H9 (cell line): ENCODE measurements at regions not wholly inside any gene's neighbourhood (a gene's known extent, or its start where the extent isn't known, plus 50 kb on each side); places are given as distances from the start of the nearest gene placed in this dataset.

Experiments used
- DNase-seq: peaks from one replicate; pipeline ENCODE4 v3.0.0-alpha.2; 2017
- H2AFZ ChIP-seq: one replicate; pipeline ENCODE4 v1.6.1; 2013; ENCODE audit warnings: mild to moderate bottlenecking, low read length, control low read depth, moderate library complexity
- H2AK5ac ChIP-seq: 2 replicates; pipeline ENCODE4 v1.6.1; 2013; ENCODE audit warnings: low read length, control low read depth, mixed read lengths; ENCODE audit not compliant: insufficient read length
- H2BK120ac ChIP-seq: one replicate; pipeline ENCODE4 v1.6.1; 2013; ENCODE audit warnings: low read depth, mild to moderate bottlenecking, low read length, control low read depth, inconsistent platforms; ENCODE audit not compliant: poor library complexity, severe bottlenecking
- H2BK12ac ChIP-seq: 2 replicates; pipeline ENCODE4 v1.6.1; 2013; ENCODE audit warnings: low read length, control low read depth, mixed read lengths, low read depth; ENCODE audit not compliant: insufficient read length
- H2BK15ac ChIP-seq: 2 replicates; pipeline ENCODE4 v1.6.1; 2013; ENCODE audit warnings: low read depth, low read length, control low read depth
- H2BK20ac ChIP-seq: one replicate; pipeline ENCODE4 v1.6.1; 2013; ENCODE audit warnings: low read depth, mild to moderate bottlenecking, low read length, control low read depth, inconsistent platforms; ENCODE audit not compliant: poor library complexity, severe bottlenecking
- H2BK5ac ChIP-seq: 2 replicates; pipeline ENCODE4 v1.6.1; 2013; ENCODE audit warnings: low read length, control low read depth, mixed read lengths; ENCODE audit not compliant: insufficient read length
- H3K14ac ChIP-seq: 2 replicates; pipeline ENCODE4 v1.6.1; 2013; ENCODE audit warnings: low read length, control low read depth; ENCODE audit not compliant: insufficient read depth
- H3K18ac ChIP-seq: 2 replicates; pipeline ENCODE4 v1.6.1; 2013; ENCODE audit warnings: low read depth, mild to moderate bottlenecking, mixed read lengths, low read length, control low read depth; ENCODE audit not compliant: insufficient read length
- H3K23ac ChIP-seq: 2 replicates; pipeline ENCODE4 v1.6.1; 2013; ENCODE audit warnings: low read length, control low read depth, mixed read lengths, low read depth; ENCODE audit not compliant: insufficient read length
- H3K23me2 ChIP-seq: 2 replicates; pipeline ENCODE4 v1.6.1; 2013; ENCODE audit warnings: low read depth, mild to moderate bottlenecking, mixed read lengths, low read length, control low read depth; ENCODE audit not compliant: insufficient read length, poor library complexity, severe bottlenecking
- H3K27ac ChIP-seq: 2 replicates; pipeline ENCODE4 v1.5.1; 2013; ENCODE audit warnings: low read length, control low read depth, mixed read lengths, low read depth; ENCODE audit not compliant: insufficient read length
- H3K27me3 ChIP-seq: 2 replicates; pipeline ENCODE4 v1.6.1; 2013; ENCODE audit warnings: low read length, control low read depth, inconsistent platforms; ENCODE audit not compliant: insufficient read depth
- H3K4ac ChIP-seq: 2 replicates; pipeline ENCODE4 v1.6.1; 2013; ENCODE audit warnings: low read depth, mild to moderate bottlenecking, control low read depth, inconsistent platforms, low read length, moderate library complexity
- H3K4me1 ChIP-seq: 2 replicates; pipeline ENCODE4 v1.6.1; 2013; ENCODE audit warnings: low read length, control low read depth, inconsistent platforms; ENCODE audit not compliant: insufficient read depth
- H3K4me2 ChIP-seq: 2 replicates; pipeline ENCODE4 v1.6.1; 2013; ENCODE audit warnings: low read length, control low read depth, mixed read lengths; ENCODE audit not compliant: insufficient read length, insufficient read depth
- H3K56ac ChIP-seq: 2 replicates; pipeline ENCODE4 v1.6.1; 2013; ENCODE audit warnings: low read depth, mild to moderate bottlenecking, mixed read lengths, low read length, control low read depth; ENCODE audit not compliant: insufficient read length
- H3K79me1 ChIP-seq: 2 replicates; pipeline ENCODE4 v1.6.1; 2013; ENCODE audit warnings: low read depth, mild to moderate bottlenecking, moderate library complexity, low read length, control low read depth, inconsistent platforms; ENCODE audit not compliant: insufficient read depth, poor library complexity, severe bottlenecking
- H3K79me2 ChIP-seq: 2 replicates; pipeline ENCODE4 v1.6.1; 2013; ENCODE audit warnings: low read length, control low read depth, inconsistent platforms; ENCODE audit not compliant: insufficient read depth
- H3K9ac ChIP-seq: 2 replicates; pipeline ENCODE4 v1.6.1; 2013; ENCODE audit warnings: low read length, control low read depth, mixed read lengths; ENCODE audit not compliant: insufficient read length; ENCODE audit errors: extremely low read depth
- H3K9me3 ChIP-seq: one replicate; pipeline ENCODE4 v1.6.1; 2013; ENCODE audit warnings: low read depth, low read length, inconsistent platforms; ENCODE audit not compliant: control insufficient read depth
- H3T11ph ChIP-seq: one replicate; pipeline ENCODE4 v1.6.1; 2013; ENCODE audit warnings: mild to moderate bottlenecking, low read length, control low read depth, inconsistent platforms
- H4K20me1 ChIP-seq: one replicate; pipeline ENCODE4 v1.6.1; 2013; ENCODE audit not compliant: control insufficient read depth, insufficient read length, insufficient read depth
- H4K5ac ChIP-seq: 2 replicates; pipeline ENCODE4 v1.6.1; 2013; ENCODE audit warnings: low read depth, mild to moderate bottlenecking, mixed read lengths, low read length, control low read depth; ENCODE audit not compliant: insufficient read length
- H4K8ac ChIP-seq: replicated peaks from 2 replicates; pipeline ENCODE4 v1.6.1; 2013; ENCODE audit warnings: low read length, control low read depth, mixed read lengths, low read depth; ENCODE audit not compliant: insufficient read length
- H4K91ac ChIP-seq: 2 replicates; pipeline ENCODE4 v1.6.1; 2013; ENCODE audit warnings: low read depth, mild to moderate bottlenecking, moderate library complexity, mixed read lengths, low read length, control low read depth; ENCODE audit not compliant: insufficient read length
- H3K27ac Mint-ChIP-seq, 3 experiments: 2 replicates in 2 of 3; 3 replicates in 1 of 3; pipeline ENCODE4 v1.8.0; 2020 to 2021; ENCODE audit warnings: mixed read lengths in 3 of 3, mild to moderate bottlenecking in 1 of 3, moderate library complexity in 1 of 3
- H3K27me3 Mint-ChIP-seq: 2 replicates; pipeline ENCODE4 v1.8.0; 2021; ENCODE audit warnings: low read depth, mild to moderate bottlenecking, moderate library complexity, mixed read lengths
- H3K36me3 Mint-ChIP-seq, 3 experiments: 2 replicates in 2 of 3; 3 replicates in 1 of 3; pipeline ENCODE4 v1.8.0; 2020 to 2021; ENCODE audit warnings: low read depth in 3 of 3, mixed read lengths in 3 of 3; ENCODE audit not compliant: insufficient read depth in 1 of 3
- H3K4me1 Mint-ChIP-seq, 2 experiments: 2 replicates each; pipeline ENCODE4 v1.8.0; 2020; ENCODE audit warnings: mixed read lengths in 2 of 2
- H3K4me3 Mint-ChIP-seq, 2 experiments: 2 replicates in 1 of 2; 3 replicates in 1 of 2; pipeline ENCODE4 v1.8.0; 2020 to 2021; ENCODE audit warnings: mild to moderate bottlenecking in 2 of 2, mixed read lengths in 2 of 2, moderate library complexity in 1 of 2
- H3K9me3 Mint-ChIP-seq, 2 experiments: 2 replicates in 1 of 2; 3 replicates in 1 of 2; pipeline ENCODE4 v1.8.0; 2020; ENCODE audit warnings: mild to moderate bottlenecking in 2 of 2, mixed read lengths in 2 of 2, moderate library complexity in 1 of 2
- TF ChIP-seq, protein P1 (sequence below): fragments of 200-600 bp; sonication (generic); conservative IDR thresholded peaks from 3 replicates; pipeline ENCODE4 v1.8.0; 2021; ENCODE audit warnings: antibody characterized with exemption, mild to moderate bottlenecking

DNA sequence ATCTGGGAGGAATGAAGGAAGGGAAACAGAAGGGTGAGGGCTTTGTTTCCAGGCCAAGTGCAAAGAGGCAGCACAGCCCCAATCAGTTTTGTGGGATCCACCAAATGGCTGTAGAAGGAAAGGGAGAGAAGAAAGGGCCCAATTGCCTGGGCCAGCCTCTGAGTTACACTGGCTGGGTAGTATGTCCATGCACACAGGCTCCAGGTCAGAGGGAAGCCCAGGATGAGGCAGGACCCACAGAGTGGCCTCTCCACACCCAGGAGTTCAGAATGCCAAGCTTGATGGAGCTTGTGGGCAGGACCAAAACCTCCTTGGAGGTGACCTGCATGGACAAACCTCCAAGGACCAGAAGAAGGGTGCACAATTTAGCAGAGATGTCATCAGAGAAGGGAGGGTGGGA, 178.2 kb upstream of the TSHZ3 start:
- Histone ChIP-seq H3K23me2 (no peaks in the 10 kb centered on the region), H3K56ac (no peak overlapping the region), H3T11ph (no peak overlapping the region), H3K4me1 (no peaks in the 10 kb centered on the region), H4K8ac (no peak overlapping the region), H3K9ac (no peak overlapping the region), H2AFZ (no peak overlapping the region), H2AK5ac (no peak overlapping the region), H4K91ac (no peak overlapping the region), H3K14ac (no peak overlapping the region), H3K4ac (no peak overlapping the region), H2BK20ac (no peak overlapping the region), H2BK5ac (no peak overlapping the region), H3K4me2 (no peak overlapping the region), H3K27ac (no peak overlapping the region), H3K79me2 (0 out of 2 replicates have a peak, but pooled peaks cover 1% of the 10 kb centered on the region), H4K5ac (no peak overlapping the region), H3K9me3 (no peaks in the 10 kb centered on the region), H2BK12ac (no peak overlapping the region), H4K20me1 (no peaks in the 10 kb centered on the region), H3K27me3 (no peaks in the 10 kb centered on the region), H3K23ac (no peak overlapping the region), H3K18ac (no peak overlapping the region), H3K79me1 (no peaks in the 10 kb centered on the region), H2BK120ac (no peak overlapping the region), H2BK15ac (no peak overlapping the region)
- Mint-ChIP-seq H3K4me3 (no peak overlapping the region), H3K27ac (no peak overlapping the region), H3K27me3 (no peaks in the 10 kb centered on the region), H3K36me3 (peaks cover 6 to 13% (median 6%) of the 10 kb centered on the region in 3 experiments; a peak in 5 of 7 replicates), H3K4me1 (peaks cover 8 to 10% of the 10 kb centered on the region in 2 experiments), H3K9me3 (peaks cover 11 to 15% of the 10 kb centered on the region in 2 experiments)
- TF ChIP-seq, protein P1, sequence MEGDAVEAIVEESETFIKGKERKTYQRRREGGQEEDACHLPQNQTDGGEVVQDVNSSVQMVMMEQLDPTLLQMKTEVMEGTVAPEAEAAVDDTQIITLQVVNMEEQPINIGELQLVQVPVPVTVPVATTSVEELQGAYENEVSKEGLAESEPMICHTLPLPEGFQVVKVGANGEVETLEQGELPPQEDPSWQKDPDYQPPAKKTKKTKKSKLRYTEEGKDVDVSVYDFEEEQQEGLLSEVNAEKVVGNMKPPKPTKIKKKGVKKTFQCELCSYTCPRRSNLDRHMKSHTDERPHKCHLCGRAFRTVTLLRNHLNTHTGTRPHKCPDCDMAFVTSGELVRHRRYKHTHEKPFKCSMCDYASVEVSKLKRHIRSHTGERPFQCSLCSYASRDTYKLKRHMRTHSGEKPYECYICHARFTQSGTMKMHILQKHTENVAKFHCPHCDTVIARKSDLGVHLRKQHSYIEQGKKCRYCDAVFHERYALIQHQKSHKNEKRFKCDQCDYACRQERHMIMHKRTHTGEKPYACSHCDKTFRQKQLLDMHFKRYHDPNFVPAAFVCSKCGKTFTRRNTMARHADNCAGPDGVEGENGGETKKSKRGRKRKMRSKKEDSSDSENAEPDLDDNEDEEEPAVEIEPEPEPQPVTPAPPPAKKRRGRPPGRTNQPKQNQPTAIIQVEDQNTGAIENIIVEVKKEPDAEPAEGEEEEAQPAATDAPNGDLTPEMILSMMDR, result no peak
- no peak for DNase-seq
